H1 (cell line): ENCODE measurements at regions not wholly inside any gene's neighbourhood (a gene's known extent, or its start where the extent isn't known, plus 50 kb on each side); places are given as distances from the start of the nearest gene placed in this dataset.

Experiments
- CHD7 ChIP-seq: fragments of 300-600 bp; sonication (generic); IDR thresholded peaks from 2 replicates; pipeline ENCODE4 v1.7.1; 2012; ENCODE audit warnings: low read length, moderate library complexity, mild to moderate bottlenecking, inconsistent platforms; ENCODE audit not compliant: insufficient replicate concordance

DNA sequence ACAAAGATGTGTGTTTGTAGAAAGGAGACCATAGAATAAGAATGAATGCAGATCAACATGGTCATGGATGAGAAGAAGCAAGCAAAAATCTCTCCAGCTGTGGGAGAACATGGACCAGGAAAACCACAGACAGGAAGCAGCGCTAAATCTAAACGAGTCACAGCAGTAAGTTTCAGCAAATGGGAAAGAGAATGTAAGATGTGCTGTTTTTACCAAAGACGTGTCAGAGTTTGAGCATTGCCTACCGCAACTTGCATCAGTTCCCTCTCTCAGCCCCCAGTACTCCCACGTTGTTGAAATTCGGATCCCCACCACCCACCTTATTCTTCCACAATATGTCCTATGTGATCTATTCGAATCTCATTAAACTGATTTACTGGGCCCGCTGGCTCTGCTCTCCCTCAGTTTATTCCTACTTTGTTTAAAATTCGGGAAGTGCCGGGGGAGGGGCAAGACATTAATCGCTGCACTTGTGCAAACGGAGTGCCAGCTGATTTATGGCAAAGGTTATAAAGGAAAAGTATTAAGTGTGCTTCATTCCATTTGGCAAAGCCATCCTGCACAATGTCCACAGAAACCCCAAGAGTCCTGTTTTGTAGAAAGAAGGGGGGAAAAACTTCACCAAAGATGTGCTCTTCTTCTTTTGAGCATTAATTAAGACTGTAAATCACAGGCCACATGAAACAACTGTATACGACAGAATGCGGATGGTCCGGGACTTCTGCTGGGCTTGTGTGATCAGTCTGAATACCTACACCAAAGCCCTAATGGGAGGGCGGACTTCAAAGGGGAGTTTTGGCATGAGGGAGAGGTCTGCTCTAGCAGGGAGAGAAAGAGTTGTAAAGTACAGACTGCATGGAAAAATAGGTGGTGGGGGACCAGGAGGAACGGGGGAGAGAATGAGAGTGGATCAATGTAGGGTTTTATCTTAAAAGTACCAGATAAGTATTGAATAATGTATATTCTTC, 59.1 kb upstream of the PRDM1 start (continued):
- TF ChIP-seq CHD7: no peak
